Colonic mucosa (tissue), 4 donors: ENCODE measurements at regions not wholly inside any gene's neighbourhood (a gene's known extent, or its start where the extent isn't known, plus 50 kb on each side); places are given as distances from the start of the nearest gene placed in this dataset.

Experiments used
- DNase-seq: peaks from one replicate; pipeline ENCODE4 v3.0.0-alpha.2; 2020
- H3K27ac ChIP-seq: fragments of 200-600 bp; one replicate; pipeline ENCODE4 v1.8.0; 2021
- H3K27me3 ChIP-seq: fragments of 200-600 bp; one replicate; pipeline ENCODE4 v1.8.0; 2021
- H3K36me3 ChIP-seq: fragments of 200-600 bp; one replicate; pipeline ENCODE4 v1.8.0; 2021
- H3K4me1 ChIP-seq: fragments of 200-600 bp; one replicate; pipeline ENCODE4 v1.8.0; 2021; ENCODE audit warnings: mild to moderate bottlenecking
- H3K4me3 ChIP-seq: fragments of 200-600 bp; one replicate; pipeline ENCODE4 v1.8.0; 2021
- H3K9ac ChIP-seq, 2 donors: one replicate each; pipeline ENCODE4 v1.7.0; 2013; ENCODE audit warnings: control low read depth in 2 of 2, low read depth in 2 of 2, low read length in 2 of 2
- H3K9me3 ChIP-seq: fragments of 200-600 bp; one replicate; pipeline ENCODE4 v1.8.0; 2021
- intact Hi-C: fragments of 100-400 bp; cut with DNase I; formaldehyde crosslinking; loops from one replicate; pipeline ENCODE4 v1.14.1; 2022
- TF ChIP-seq, protein P1 (sequence below): fragments of 200-600 bp; IDR thresholded peaks from one replicate; pipeline ENCODE4 v1.8.0; 2022; ENCODE audit warnings: antibody characterized with exemption, mild to moderate bottlenecking
- donor health status: healthy.
- donor health status: DM: no; HTN: no; CAD: no.
- donor health status: DM: no; HTN: no; CAD: no.

DNA sequence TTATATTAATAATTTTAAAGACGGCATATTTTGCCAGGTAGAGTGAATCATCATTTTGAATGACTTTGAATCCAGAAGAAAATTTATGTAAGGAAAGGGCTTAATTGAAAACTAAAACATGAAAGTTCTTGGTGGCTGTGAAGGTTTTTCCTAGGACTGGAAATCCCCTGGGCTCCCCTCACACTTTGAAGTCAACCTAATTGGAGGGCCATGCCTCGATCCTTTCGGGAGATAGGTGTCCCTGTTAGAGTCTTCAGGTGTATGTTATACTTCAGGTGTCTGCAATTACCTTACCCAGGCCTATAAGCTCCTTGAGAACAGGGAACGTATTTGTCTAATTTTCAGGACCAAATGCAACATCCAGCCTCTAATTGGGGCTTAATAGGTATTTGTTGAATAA is 73.0 kb downstream of the ARL4C start:
- H3K9me3 ChIP-seq, result no peaks in the 10 kb centered on the region

GRCh38 chr2:234422981-234423431 is 73.9 kb downstream of the ARL4C start:
- H3K27me3 ChIP-seq, result no peaks in the 10 kb centered on the region
- intact Hi-C loops, result no loop called here
- H3K4me3 ChIP-seq, result no peak overlapping the region
- H3K9ac ChIP-seq, result no peak overlapping the region
- DNase-seq, result no peak
- H3K9me3 ChIP-seq, result no peaks in the 10 kb centered on the region
- H3K4me1 ChIP-seq, result peaks cover 6% of the 10 kb centered on the region
- H3K27ac ChIP-seq, result no peak overlapping the region
- no peaks in the 10 kb centered on the region for H3K36me3 ChIP-seq
- TF ChIP-seq, protein P1, sequence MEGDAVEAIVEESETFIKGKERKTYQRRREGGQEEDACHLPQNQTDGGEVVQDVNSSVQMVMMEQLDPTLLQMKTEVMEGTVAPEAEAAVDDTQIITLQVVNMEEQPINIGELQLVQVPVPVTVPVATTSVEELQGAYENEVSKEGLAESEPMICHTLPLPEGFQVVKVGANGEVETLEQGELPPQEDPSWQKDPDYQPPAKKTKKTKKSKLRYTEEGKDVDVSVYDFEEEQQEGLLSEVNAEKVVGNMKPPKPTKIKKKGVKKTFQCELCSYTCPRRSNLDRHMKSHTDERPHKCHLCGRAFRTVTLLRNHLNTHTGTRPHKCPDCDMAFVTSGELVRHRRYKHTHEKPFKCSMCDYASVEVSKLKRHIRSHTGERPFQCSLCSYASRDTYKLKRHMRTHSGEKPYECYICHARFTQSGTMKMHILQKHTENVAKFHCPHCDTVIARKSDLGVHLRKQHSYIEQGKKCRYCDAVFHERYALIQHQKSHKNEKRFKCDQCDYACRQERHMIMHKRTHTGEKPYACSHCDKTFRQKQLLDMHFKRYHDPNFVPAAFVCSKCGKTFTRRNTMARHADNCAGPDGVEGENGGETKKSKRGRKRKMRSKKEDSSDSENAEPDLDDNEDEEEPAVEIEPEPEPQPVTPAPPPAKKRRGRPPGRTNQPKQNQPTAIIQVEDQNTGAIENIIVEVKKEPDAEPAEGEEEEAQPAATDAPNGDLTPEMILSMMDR, result no peak

More for the DNA sequence above, 73.0 kb downstream of the ARL4C start:
- H3K4me3 ChIP-seq, result no peak overlapping the region
- H3K4me1 ChIP-seq, result peaks cover 6% of the 10 kb centered on the region
- H3K9ac ChIP-seq, result no peak overlapping the region
- TF ChIP-seq, protein P1, result no peak
- H3K27me3 ChIP-seq, result no peaks in the 10 kb centered on the region
- no peak for DNase-seq
- H3K36me3 ChIP-seq, result no peaks in the 10 kb centered on the region
- no peak overlapping the region for H3K27ac ChIP-seq
- intact Hi-C loops, result no loop called here

DNA sequence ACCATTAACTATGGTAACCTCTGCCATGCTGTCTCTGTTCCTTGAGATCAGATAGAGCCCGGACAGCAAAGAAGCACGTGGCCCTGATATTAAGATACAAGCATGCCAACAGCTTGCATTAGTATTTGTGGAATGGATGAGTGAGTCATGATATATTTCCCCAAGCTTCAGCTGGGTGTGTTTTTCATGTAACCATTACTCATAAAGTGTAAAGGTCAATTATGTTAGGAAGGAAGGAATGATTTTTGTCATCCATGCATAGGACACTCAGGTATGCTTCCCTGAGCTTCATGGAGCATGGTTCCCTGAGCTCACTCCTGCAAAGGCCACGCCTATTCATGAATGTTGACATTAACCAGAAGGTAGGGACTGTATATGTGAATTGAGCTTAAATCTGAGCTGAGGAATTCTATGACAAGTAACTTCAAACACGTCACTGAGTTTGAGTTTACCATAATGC is 74.6 kb downstream of the ARL4C start:
- peaks cover 6% of the 10 kb centered on the region for H3K4me1 ChIP-seq
- H3K27ac ChIP-seq, result no peak overlapping the region
- intact Hi-C loops, result no loop called here
- no peak for DNase-seq
- TF ChIP-seq, protein P1, result no peak
- H3K9me3 ChIP-seq, result no peaks in the 10 kb centered on the region
- no peak overlapping the region for H3K4me3 ChIP-seq
- no peaks in the 10 kb centered on the region for H3K27me3 ChIP-seq
- H3K36me3 ChIP-seq, result no peaks in the 10 kb centered on the region
- H3K9ac ChIP-seq, result no peak overlapping the region

DNA sequence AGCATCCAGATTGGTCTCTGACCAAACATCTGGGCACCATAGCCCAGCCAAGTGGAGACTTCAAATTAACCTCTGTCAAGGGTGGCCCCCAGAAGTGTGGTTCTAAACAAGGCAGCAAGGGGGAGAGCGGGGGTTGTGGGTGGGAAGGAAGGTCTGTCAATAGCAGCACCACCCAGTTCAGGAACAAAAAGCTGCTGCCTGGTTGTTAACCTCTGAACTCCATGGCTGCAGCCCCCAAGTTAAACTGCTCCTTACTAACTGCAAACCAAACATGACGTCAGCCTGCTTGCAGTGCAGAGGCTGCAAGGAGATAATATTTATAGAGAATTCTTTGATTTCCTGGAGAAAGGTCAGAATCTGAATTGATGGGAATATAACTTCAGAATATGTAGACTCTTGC is 76.5 kb downstream of the ARL4C start:
- H3K4me3 ChIP-seq, result no peak overlapping the region
- peaks cover 6% of the 10 kb centered on the region for H3K4me1 ChIP-seq
- TF ChIP-seq, protein P1, result no peak
- intact Hi-C loops, result no loop called here
- no peak for DNase-seq
- H3K36me3 ChIP-seq, result no peaks in the 10 kb centered on the region
- no peaks in the 10 kb centered on the region for H3K27me3 ChIP-seq
- H3K9ac ChIP-seq, result no peak overlapping the region
- H3K9me3 ChIP-seq, result no peaks in the 10 kb centered on the region
- no peak overlapping the region for H3K27ac ChIP-seq

DNA sequence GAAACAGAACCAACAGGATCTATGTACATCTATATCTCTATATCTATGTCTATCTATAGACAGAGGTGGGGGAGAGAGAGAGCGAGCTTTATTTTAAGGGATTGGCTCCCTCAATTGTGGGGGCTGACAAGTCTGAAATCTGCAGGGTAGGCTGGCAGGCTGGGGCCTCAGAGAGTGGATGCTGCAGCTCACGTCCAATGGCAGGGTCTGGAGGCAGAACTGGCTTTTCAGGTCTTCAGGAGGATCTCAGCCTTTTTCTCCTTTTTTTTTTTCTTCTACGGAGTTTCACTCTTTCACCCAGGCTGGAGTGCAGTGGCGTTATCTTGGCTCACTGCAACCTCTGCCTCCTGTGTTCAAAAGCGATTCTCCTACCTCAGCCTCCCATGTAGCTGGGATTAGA is 77.2 kb downstream of the ARL4C start:
- intact Hi-C loops, result no loop called here
- DNase-seq, result no peak
- H3K9me3 ChIP-seq, result no peaks in the 10 kb centered on the region

More for the DNA sequence above, 77.2 kb downstream of the ARL4C start:
- TF ChIP-seq, protein P1, result no peak
- no peak overlapping the region for H3K27ac ChIP-seq
- no peak overlapping the region for H3K4me3 ChIP-seq
- H3K27me3 ChIP-seq, result no peaks in the 10 kb centered on the region
- H3K9ac ChIP-seq, result no peak overlapping the region
- H3K36me3 ChIP-seq, result no peaks in the 10 kb centered on the region
- H3K4me1 ChIP-seq, result peaks cover 6% of the 10 kb centered on the region
